Vagina (tissue), 2 donors: ENCODE measurements at regions not wholly inside any gene's neighbourhood (a gene's known extent, or its start where the extent isn't known, plus 50 kb on each side); places are given as distances from the start of the nearest gene placed in this dataset.

Experiments used
- POLR2A ChIP-seq, 2 donors: fragments of 450-650 bp; IDR thresholded peaks; one replicate each; pipeline ENCODE4 v1.6.1; 2017; ENCODE audit warnings: antibody characterized with exemption in 2 of 2, mild to moderate bottlenecking in 2 of 2, moderate library complexity in 2 of 2
- POLR2AphosphoS5 ChIP-seq, 2 donors: sonication (generic); formaldehyde crosslinking; IDR thresholded peaks; one replicate each; pipeline ENCODE4 v1.9.0; 2017; ENCODE audit warnings: antibody characterized with exemption in 2 of 2, mild to moderate bottlenecking in 2 of 2, low read depth in 1 of 2; ENCODE audit not compliant: insufficient read depth in 1 of 2
- TF ChIP-seq, protein P1 (sequence below), 3 experiments: fragments of 450-650 bp in 2 of 3; fragments of 200-600 bp in 1 of 3; sonication (generic) in 1 of 3; IDR thresholded peaks; one replicate each; pipeline ENCODE4 v1.5.1; 2017 to 2019; ENCODE audit warnings: antibody characterized with exemption in 3 of 3, mild to moderate bottlenecking in 2 of 3, moderate library complexity in 2 of 3

DNA sequence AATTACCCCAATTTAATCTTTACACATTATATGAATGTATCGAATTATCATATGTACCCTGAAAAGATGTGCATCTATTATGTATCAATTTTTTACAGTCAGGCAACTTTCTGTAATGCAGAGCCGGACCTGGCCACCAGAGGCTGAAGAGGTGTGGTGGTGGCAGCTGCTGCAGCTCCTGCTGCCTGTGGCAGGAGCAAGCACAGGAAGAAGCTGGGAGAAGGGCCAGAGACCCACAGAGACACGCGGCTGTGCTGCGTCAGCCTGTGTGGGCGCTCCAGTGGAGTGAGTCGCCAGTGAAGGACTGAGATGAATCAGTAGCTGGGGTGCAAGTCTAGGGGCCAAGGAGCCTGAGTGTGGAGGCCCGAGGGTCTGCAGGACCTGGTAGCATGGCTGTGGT lies 74.3 kb upstream of the COG2 start:
- TF ChIP-seq POLR2AphosphoS5 (IDR thresholded peaks at IDR 0.05; ENCODE audit: insufficient read depth in 1 of 2, low read depth in 1 of 2): no peak
- TF ChIP-seq, protein P1, sequence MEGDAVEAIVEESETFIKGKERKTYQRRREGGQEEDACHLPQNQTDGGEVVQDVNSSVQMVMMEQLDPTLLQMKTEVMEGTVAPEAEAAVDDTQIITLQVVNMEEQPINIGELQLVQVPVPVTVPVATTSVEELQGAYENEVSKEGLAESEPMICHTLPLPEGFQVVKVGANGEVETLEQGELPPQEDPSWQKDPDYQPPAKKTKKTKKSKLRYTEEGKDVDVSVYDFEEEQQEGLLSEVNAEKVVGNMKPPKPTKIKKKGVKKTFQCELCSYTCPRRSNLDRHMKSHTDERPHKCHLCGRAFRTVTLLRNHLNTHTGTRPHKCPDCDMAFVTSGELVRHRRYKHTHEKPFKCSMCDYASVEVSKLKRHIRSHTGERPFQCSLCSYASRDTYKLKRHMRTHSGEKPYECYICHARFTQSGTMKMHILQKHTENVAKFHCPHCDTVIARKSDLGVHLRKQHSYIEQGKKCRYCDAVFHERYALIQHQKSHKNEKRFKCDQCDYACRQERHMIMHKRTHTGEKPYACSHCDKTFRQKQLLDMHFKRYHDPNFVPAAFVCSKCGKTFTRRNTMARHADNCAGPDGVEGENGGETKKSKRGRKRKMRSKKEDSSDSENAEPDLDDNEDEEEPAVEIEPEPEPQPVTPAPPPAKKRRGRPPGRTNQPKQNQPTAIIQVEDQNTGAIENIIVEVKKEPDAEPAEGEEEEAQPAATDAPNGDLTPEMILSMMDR (IDR thresholded peaks at IDR 0.05): no peak
- TF ChIP-seq POLR2A (IDR thresholded peaks at IDR 0.05): no peak
